ENCODE measurements at regions not wholly inside any gene's neighbourhood (a gene's known extent, or its start where the extent isn't known, plus 50 kb on each side); places are given as distances from the start of the nearest gene placed in this dataset.
"Not testable (repeated sequence)": the region's sequence is repeated elsewhere in the genome, so short reads cannot be mapped to it uniquely, and the experiment has no call there.

DNA sequence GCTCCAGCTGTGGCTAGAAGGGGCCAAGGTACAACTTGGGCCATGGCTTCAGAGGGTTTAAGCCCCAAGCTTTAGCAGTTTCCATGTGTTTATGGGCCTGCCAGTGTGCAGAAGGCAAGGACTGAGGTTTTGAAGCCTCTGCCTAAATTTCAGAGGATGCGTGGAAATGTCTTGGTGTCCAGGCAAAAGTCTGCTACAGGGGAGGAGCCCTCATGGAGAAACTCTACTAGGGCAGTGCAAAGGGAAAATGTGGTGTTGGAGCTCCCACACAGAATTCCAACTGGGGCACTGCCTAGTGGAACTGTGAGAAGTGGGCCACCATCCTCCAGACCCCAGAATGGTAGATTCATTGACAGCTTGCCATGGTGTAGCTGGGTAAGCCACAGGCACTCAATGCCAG lies 527.2 kb upstream of the RORB start:
- POLR2A ChIA-PET: no interaction called here
- Mint-ChIP-seq H3K4me1 (no peaks in the 10 kb centered on the region), H3K9me3 (peaks cover 0 to 17% (median 11%) of the 10 kb centered on the region in 3 donors), H3K4me3 (no peak overlapping the region), H3K27me3 (no peaks in the 10 kb centered on the region), H3K36me3 (no peaks in the 10 kb centered on the region), H3K27ac (no peak overlapping the region)
- ATAC-seq (replicated peaks in 1 of 4): no peak
- WGBS (ENCODE audit: insufficient coverage): 100% methylated on average over 1 of the region's 1 CpG
- no peak for DNase-seq
- Histone ChIP-seq H3K9me3 (no peaks in the 10 kb centered on the region), H3K4me1 (ENCODE audit: control insufficient read depth in 1 of 2, extremely low read depth in 1 of 2, insufficient read depth in 2 of 2, low read length in 2 of 2) (no peaks in the 10 kb centered on the region), H3K36me3 (ENCODE audit: control insufficient read depth in 2 of 2, extremely low read depth in 1 of 2, insufficient read depth in 1 of 2, low read length in 1 of 2) (no peaks in the 10 kb centered on the region), H3K27ac (ENCODE audit: low read length) (no peak overlapping the region), H3K4me3 (ENCODE audit: control insufficient read depth in 1 of 2, extremely low read depth in 1 of 2, low read length in 1 of 2) (no peak overlapping the region), H3K27me3 (replicated peaks in 1 of 2; ENCODE audit: control insufficient read depth in 2 of 2, extremely low read depth in 1 of 2, insufficient read depth in 2 of 2, low read length in 1 of 2) (no peaks in the 10 kb centered on the region)
- CTCF ChIA-PET: no interaction called here

DNA sequence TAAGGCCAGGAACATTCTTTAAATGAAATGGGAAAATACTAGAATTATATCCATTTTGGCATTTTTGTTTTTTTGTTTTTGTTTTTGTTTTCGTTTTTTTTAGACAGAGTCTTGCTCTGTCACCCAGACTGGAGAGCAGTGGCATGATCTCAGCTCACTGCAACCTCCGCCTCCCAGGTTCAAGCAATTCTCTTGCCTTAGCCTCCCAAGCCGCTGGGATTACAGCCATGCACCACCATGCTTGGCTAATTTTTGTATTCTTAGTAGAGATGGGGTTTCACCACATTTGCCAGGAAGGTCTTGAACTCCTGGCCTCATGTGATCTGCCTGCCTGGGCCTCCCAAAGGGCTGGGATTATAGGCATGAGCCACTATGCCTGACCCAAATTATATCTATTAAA lies 520.7 kb upstream of the RORB start:
- H3K36me3 ChIP-seq (ENCODE audit: control insufficient read depth in 2 of 2, extremely low read depth in 1 of 2, insufficient read depth in 1 of 2, low read length in 1 of 2); H3K4me1 ChIP-seq (ENCODE audit: control insufficient read depth in 1 of 2, extremely low read depth in 1 of 2, insufficient read depth in 2 of 2, low read length in 2 of 2); DNase-seq; ATAC-seq (replicated peaks in 1 of 4); H3K27me3 Mint-ChIP-seq; H3K9me3 ChIP-seq; H3K36me3 Mint-ChIP-seq; H3K4me3 Mint-ChIP-seq; POLR2A ChIA-PET; H3K4me3 ChIP-seq (ENCODE audit: control insufficient read depth in 1 of 2, extremely low read depth in 1 of 2, low read length in 1 of 2); CTCF ChIA-PET; H3K4me1 Mint-ChIP-seq; H3K27me3 ChIP-seq (replicated peaks in 1 of 2; ENCODE audit: control insufficient read depth in 2 of 2, extremely low read depth in 1 of 2, insufficient read depth in 2 of 2, low read length in 1 of 2); H3K27ac Mint-ChIP-seq; H3K27ac ChIP-seq (ENCODE audit: low read length): not testable (repeated sequence)
- peaks cover 0 to 18% (median 6%) of the 10 kb centered on the region in 3 donors for H3K9me3 Mint-ChIP-seq
- 73% methylated on average over 3 of the region's 3 CpGs for WGBS (ENCODE audit: insufficient coverage)

DNA sequence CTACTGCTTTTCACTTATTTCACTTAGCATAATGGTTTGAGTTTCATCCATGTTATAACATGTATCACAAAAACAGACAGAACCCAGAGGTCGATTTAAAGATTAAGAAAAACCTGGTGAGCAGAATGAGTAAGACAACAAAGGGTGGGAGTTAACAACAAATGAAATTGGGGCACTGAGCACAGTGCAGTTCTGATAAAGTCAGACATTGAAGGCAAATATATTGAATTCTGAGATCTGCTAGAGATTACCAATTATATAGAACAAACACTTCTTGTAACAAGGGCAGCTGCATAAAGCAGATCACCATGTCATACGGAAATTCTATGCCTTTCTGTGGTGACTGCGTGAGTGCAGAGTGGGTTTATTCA lies 517.3 kb upstream of the RORB start:
- Mint-ChIP-seq H3K27me3 (no peaks in the 10 kb centered on the region), H3K36me3 (no peaks in the 10 kb centered on the region), H3K4me3 (no peak overlapping the region), H3K27ac (no peak overlapping the region), H3K9me3 (peaks cover 0 to 7% (median 6%) of the 10 kb centered on the region in 3 donors), H3K4me1 (no peaks in the 10 kb centered on the region)
- Histone ChIP-seq H3K27ac (ENCODE audit: low read length) (no peak overlapping the region), H3K36me3 (ENCODE audit: control insufficient read depth in 2 of 2, extremely low read depth in 1 of 2, insufficient read depth in 1 of 2, low read length in 1 of 2) (no peaks in the 10 kb centered on the region), H3K4me1 (ENCODE audit: control insufficient read depth in 1 of 2, extremely low read depth in 1 of 2, insufficient read depth in 2 of 2, low read length in 2 of 2) (no peaks in the 10 kb centered on the region), H3K27me3 (replicated peaks in 1 of 2; ENCODE audit: control insufficient read depth in 2 of 2, extremely low read depth in 1 of 2, insufficient read depth in 2 of 2, low read length in 1 of 2) (no peaks in the 10 kb centered on the region), H3K4me3 (ENCODE audit: control insufficient read depth in 1 of 2, extremely low read depth in 1 of 2, low read length in 1 of 2) (no peak overlapping the region), H3K9me3 (no peaks in the 10 kb centered on the region)
- ChIA-PET CTCF (no interaction called here), POLR2A (no interaction called here)
- ATAC-seq (replicated peaks in 1 of 4): no peak
- DNase-seq: no peak
- no CpG with 5 or more reads among the region's 3 CpGs for WGBS (ENCODE audit: insufficient coverage)

- H3K27ac ChIP-seq (ENCODE audit: low read length): no peak overlapping the region
- no peaks in the 10 kb centered on the region for H3K36me3 ChIP-seq (ENCODE audit: control insufficient read depth in 2 of 2, extremely low read depth in 1 of 2, insufficient read depth in 1 of 2, low read length in 1 of 2)
- CTCF ChIA-PET: no interaction called here
- H3K4me3 ChIP-seq (ENCODE audit: control insufficient read depth in 1 of 2, extremely low read depth in 1 of 2, low read length in 1 of 2): no peak overlapping the region
- H3K27me3 Mint-ChIP-seq: no peaks in the 10 kb centered on the region
- no peaks in the 10 kb centered on the region for H3K4me1 Mint-ChIP-seq
- H3K4me1 ChIP-seq (ENCODE audit: control insufficient read depth in 1 of 2, extremely low read depth in 1 of 2, insufficient read depth in 2 of 2, low read length in 2 of 2): no peaks in the 10 kb centered on the region
- no peak overlapping the region for H3K27ac Mint-ChIP-seq
- DNase-seq (no peak), ATAC-seq (replicated peaks in 1 of 4) (no peak)
- H3K36me3 Mint-ChIP-seq: no peaks in the 10 kb centered on the region
- no peaks in the 10 kb centered on the region for H3K9me3 ChIP-seq
- H3K4me3 Mint-ChIP-seq: no peak overlapping the region
- H3K27me3 ChIP-seq (replicated peaks in 1 of 2; ENCODE audit: control insufficient read depth in 2 of 2, extremely low read depth in 1 of 2, insufficient read depth in 2 of 2, low read length in 1 of 2): no peaks in the 10 kb centered on the region
- H3K9me3 Mint-ChIP-seq: peaks cover 0 to 15% (median 9%) of the 10 kb centered on the region in 3 donors
- POLR2A ChIA-PET: interaction anchor here in 1 of 2 donors (0.6 kb wide), 1 partner anchor 330 kb away, joined by 3 read pairs; no protein-coding TSS in a partner anchor
Measured at GRCh38 chr9:73980754-73981153, 516.4 kb upstream of the RORB start.

DNA sequence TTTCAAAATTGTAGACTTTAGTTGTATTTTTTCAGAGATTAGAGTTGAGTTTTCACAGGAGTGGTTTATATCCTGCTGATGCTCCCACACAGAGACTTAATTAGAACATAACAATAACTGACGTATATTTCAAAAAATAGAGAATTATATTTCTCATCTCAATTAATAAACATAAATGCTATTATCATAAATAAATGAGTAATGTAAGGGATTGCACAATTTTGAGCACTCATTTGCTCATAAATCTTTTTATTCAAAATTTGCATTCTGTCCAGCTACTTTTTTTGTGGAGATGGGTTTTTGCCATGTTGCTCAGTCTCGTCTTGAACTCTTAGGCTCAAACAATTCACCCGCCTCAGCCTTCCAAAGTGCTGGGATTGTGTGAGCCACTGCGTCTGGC lies 515.7 kb upstream of the RORB start:
- POLR2A ChIA-PET: no interaction called here
- WGBS (ENCODE audit: insufficient coverage): no CpG with 5 or more reads among the region's 4 CpGs
- H3K4me3 Mint-ChIP-seq: no peak overlapping the region

DNA sequence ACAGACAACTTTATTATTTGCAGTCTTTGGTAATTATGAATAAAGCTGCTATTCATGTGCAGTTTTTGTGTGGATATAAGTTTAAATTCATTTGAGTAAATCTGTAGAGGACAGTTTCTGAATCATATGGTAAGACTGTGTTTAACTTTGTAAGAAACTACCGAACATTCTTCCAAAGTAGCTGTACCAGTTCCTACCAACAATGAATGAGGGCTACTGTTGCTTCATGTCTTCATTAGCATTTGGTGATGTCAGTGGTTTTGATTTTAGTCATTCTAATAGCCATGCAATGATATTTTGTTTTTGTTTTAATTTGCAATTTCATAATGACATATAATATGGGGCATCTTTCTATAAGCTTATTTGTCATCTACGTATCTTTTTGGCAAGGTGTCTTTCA lies 501.3 kb upstream of the RORB start:
- no peaks in the 10 kb centered on the region for H3K4me1 ChIP-seq (ENCODE audit: control insufficient read depth in 1 of 2, extremely low read depth in 1 of 2, insufficient read depth in 2 of 2, low read length in 2 of 2)
- no peaks in the 10 kb centered on the region for H3K9me3 ChIP-seq
- H3K27ac ChIP-seq (ENCODE audit: low read length): no peak overlapping the region
- DNase-seq (no peak), ATAC-seq (replicated peaks in 1 of 4) (no peak)
- no peaks in the 10 kb centered on the region for H3K36me3 ChIP-seq (ENCODE audit: control insufficient read depth in 2 of 2, extremely low read depth in 1 of 2, insufficient read depth in 1 of 2, low read length in 1 of 2)
- 80% methylated on average over 1 of the region's 2 CpGs for WGBS (ENCODE audit: insufficient coverage)
- POLR2A ChIA-PET: no interaction called here
- CTCF ChIA-PET: interaction anchor here in 1 of 2 donors (0.6 kb wide), 1 partner anchor 468 kb away, joined by 3 read pairs; no protein-coding TSS in a partner anchor
- Mint-ChIP-seq H3K4me3 (no peak overlapping the region), H3K27ac (no peak overlapping the region), H3K27me3 (no peaks in the 10 kb centered on the region), H3K9me3 (peaks cover 2 to 20% (median 3%) of the 10 kb centered on the region in 3 donors), H3K36me3 (no peaks in the 10 kb centered on the region), H3K4me1 (no peaks in the 10 kb centered on the region)
- no peak overlapping the region for H3K4me3 ChIP-seq (ENCODE audit: control insufficient read depth in 1 of 2, extremely low read depth in 1 of 2, low read length in 1 of 2)
- no peaks in the 10 kb centered on the region for H3K27me3 ChIP-seq (replicated peaks in 1 of 2; ENCODE audit: control insufficient read depth in 2 of 2, extremely low read depth in 1 of 2, insufficient read depth in 2 of 2, low read length in 1 of 2)

More for the DNA sequence above, 515.7 kb upstream of the RORB start:
- Mint-ChIP-seq H3K27ac (no peak overlapping the region), H3K9me3 (peaks cover 0 to 19% (median 11%) of the 10 kb centered on the region in 3 donors), H3K36me3 (no peaks in the 10 kb centered on the region), H3K4me1 (no peaks in the 10 kb centered on the region), H3K27me3 (no peaks in the 10 kb centered on the region)
- Histone ChIP-seq H3K27me3 (replicated peaks in 1 of 2; ENCODE audit: control insufficient read depth in 2 of 2, extremely low read depth in 1 of 2, insufficient read depth in 2 of 2, low read length in 1 of 2) (no peaks in the 10 kb centered on the region), H3K4me1 (ENCODE audit: control insufficient read depth in 1 of 2, extremely low read depth in 1 of 2, insufficient read depth in 2 of 2, low read length in 2 of 2) (no peaks in the 10 kb centered on the region), H3K36me3 (ENCODE audit: control insufficient read depth in 2 of 2, extremely low read depth in 1 of 2, insufficient read depth in 1 of 2, low read length in 1 of 2) (no peaks in the 10 kb centered on the region), H3K27ac (ENCODE audit: low read length) (no peak overlapping the region), H3K9me3 (no peaks in the 10 kb centered on the region), H3K4me3 (ENCODE audit: control insufficient read depth in 1 of 2, extremely low read depth in 1 of 2, low read length in 1 of 2) (no peak overlapping the region)
- ATAC-seq (replicated peaks in 1 of 4) (no peak), DNase-seq (no peak)
- CTCF ChIA-PET: no interaction called here

DNA sequence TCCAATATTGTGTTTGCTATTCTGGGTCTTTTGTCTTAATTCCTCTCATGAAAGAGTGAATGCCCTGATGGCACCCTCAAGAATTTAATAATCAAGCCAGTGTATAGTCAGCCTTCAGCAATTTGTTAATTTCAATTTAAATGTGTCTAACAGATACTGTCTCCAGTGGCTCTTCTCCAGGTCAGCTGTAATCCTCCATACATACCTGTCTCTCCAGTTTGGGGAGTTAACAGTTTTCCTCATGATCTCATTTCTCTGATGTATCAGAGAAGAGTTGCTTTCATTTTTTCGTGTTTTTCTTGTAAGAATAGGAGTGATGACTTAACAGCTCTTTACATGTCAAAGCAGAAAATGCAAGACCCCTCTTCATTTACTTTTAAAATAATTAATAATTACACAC lies 500.3 kb upstream of the RORB start:
- ATAC-seq (replicated peaks in 1 of 4) (no peak), DNase-seq (no peak)
- Histone ChIP-seq H3K9me3 (no peaks in the 10 kb centered on the region), H3K27me3 (replicated peaks in 1 of 2; ENCODE audit: control insufficient read depth in 2 of 2, extremely low read depth in 1 of 2, insufficient read depth in 2 of 2, low read length in 1 of 2) (no peaks in the 10 kb centered on the region), H3K27ac (ENCODE audit: low read length) (no peak overlapping the region), H3K4me3 (ENCODE audit: control insufficient read depth in 1 of 2, extremely low read depth in 1 of 2, low read length in 1 of 2) (no peak overlapping the region), H3K4me1 (ENCODE audit: control insufficient read depth in 1 of 2, extremely low read depth in 1 of 2, insufficient read depth in 2 of 2, low read length in 2 of 2) (no peaks in the 10 kb centered on the region), H3K36me3 (ENCODE audit: control insufficient read depth in 2 of 2, extremely low read depth in 1 of 2, insufficient read depth in 1 of 2, low read length in 1 of 2) (no peaks in the 10 kb centered on the region)
- ChIA-PET CTCF (no interaction called here), POLR2A (no interaction called here)
- Mint-ChIP-seq H3K4me3 (no peak overlapping the region), H3K9me3 (peaks cover 0 to 21% (median 7%) of the 10 kb centered on the region in 3 donors), H3K27ac (no peak overlapping the region), H3K4me1 (no peaks in the 10 kb centered on the region), H3K27me3 (no peaks in the 10 kb centered on the region), H3K36me3 (no peaks in the 10 kb centered on the region)
- WGBS (ENCODE audit: insufficient coverage): no CpG with 5 or more reads among the region's 1 CpG

Data from T-cell (primary cell).